ENCODE measurements at regions not wholly inside any gene's neighbourhood (a gene's known extent, or its start where the extent isn't known, plus 50 kb on each side); places are given as distances from the start of the nearest gene placed in this dataset.

- 43 to 54% methylated on average over 3 of the region's 3 CpGs for WGBS, 2 donors
- intact Hi-C loops (cut with DNase I), result no loop called here
Observed at GRCh38 chr10:121062115-121062514, 211.0 kb downstream of the WDR11 start.

GRCh38 chr10:121063744-121064143 lies 212.6 kb downstream of the WDR11 start:
- TF ChIP-seq CTCF (IDR thresholded peaks at IDR 0.05), result no peak
- no peak for TF ChIP-seq POLR2A (IDR thresholded peaks at IDR 0.05)
- H3K27me3 ChIP-seq, result no peaks in the 10 kb centered on the region
- no peak for DNase-seq
- H3K27ac ChIP-seq, result no peak overlapping the region
- no peaks in the 10 kb centered on the region for H3K36me3 ChIP-seq
- H3K9me3 ChIP-seq, result no peaks in the 10 kb centered on the region
- intact Hi-C loops (cut with DNase I), result no loop called here
- peaks cover 0 to 5% (median 1%) of the 10 kb centered on the region in 3 donors for H3K4me1 ChIP-seq
- WGBS, 2 donors, result 25 to 34% methylated on average over 8 of the region's 8 CpGs
- H3K4me3 ChIP-seq, result no peak overlapping the region

More at GRCh38 chr10:121062115-121062514, 211.0 kb downstream of the WDR11 start:
- no peaks in the 10 kb centered on the region for H3K36me3 ChIP-seq
- DNase-seq, result no peak
- no peaks in the 10 kb centered on the region for H3K9me3 ChIP-seq
- no peak overlapping the region for H3K27ac ChIP-seq
- H3K27me3 ChIP-seq, result no peaks in the 10 kb centered on the region
- H3K4me3 ChIP-seq, result no peak overlapping the region
- peaks cover 0 to 3% (median 0%) of the 10 kb centered on the region in 3 donors for H3K4me1 ChIP-seq
- TF ChIP-seq CTCF (IDR thresholded peaks at IDR 0.05) (no peak), POLR2A (IDR thresholded peaks at IDR 0.05) (no peak)

GRCh38 chr10:121064491-121064890 lies 213.3 kb downstream of the WDR11 start:
- intact Hi-C loops (cut with DNase I), result no loop called here
- Histone ChIP-seq H3K4me3 (no peak overlapping the region), H3K27me3 (no peaks in the 10 kb centered on the region), H3K9me3 (no peaks in the 10 kb centered on the region), H3K4me1 (peaks cover 0 to 12% (median 9%) of the 10 kb centered on the region in 3 donors), H3K36me3 (no peaks in the 10 kb centered on the region), H3K27ac (no peak overlapping the region)
- TF ChIP-seq CTCF (IDR thresholded peaks at IDR 0.05) (no peak), POLR2A (IDR thresholded peaks at IDR 0.05) (no peak)
- no peak for DNase-seq

GRCh38 chr10:121065330-121065729 lies 214.2 kb downstream of the WDR11 start:
- TF ChIP-seq CTCF (IDR thresholded peaks at IDR 0.05), result no peak
- TF ChIP-seq POLR2A (IDR thresholded peaks at IDR 0.05), result no peak
- no peak for DNase-seq
- H3K4me1 ChIP-seq, result peaks cover 0 to 21% (median 9%) of the 10 kb centered on the region in 3 donors
- H3K36me3 ChIP-seq, result no peaks in the 10 kb centered on the region
- H3K27ac ChIP-seq, result no peak overlapping the region
- H3K27me3 ChIP-seq, result no peaks in the 10 kb centered on the region
- H3K9me3 ChIP-seq, result no peaks in the 10 kb centered on the region
- H3K4me3 ChIP-seq, result no peak overlapping the region
- intact Hi-C loops (cut with DNase I), result no loop called here

GRCh38 chr10:121069061-121069850 lies 218.1 kb downstream of the WDR11 start:
- H3K27ac ChIP-seq, result peak overlapping the region; percentile 26 to 53 (median 34)
- H3K9me3 ChIP-seq, result no peaks in the 10 kb centered on the region
- peaks cover 6 to 23% (median 9%) of the 10 kb centered on the region in 3 donors for H3K4me1 ChIP-seq
- H3K27me3 ChIP-seq, result no peaks in the 10 kb centered on the region
- WGBS, 2 donors, result 44 to 45% methylated on average over 8 to 9 of the region's 9 CpGs
- H3K36me3 ChIP-seq, result no peaks in the 10 kb centered on the region
- DNase-seq, result no peak
- TF ChIP-seq CTCF (IDR thresholded peaks at IDR 0.05) (no peak), POLR2A (IDR thresholded peaks at IDR 0.05) (no peak)
- no peak overlapping the region for H3K4me3 ChIP-seq
- intact Hi-C loops (cut with DNase I), result no loop called here
